Activated CD4-positive, alpha-beta T cell treated with anti-CD3 and anti-CD28 coated beads for 24 hours (primary cell): ENCODE measurements at regions not wholly inside any gene's neighbourhood (a gene's known extent, or its start where the extent isn't known, plus 50 kb on each side); places are given as distances from the start of the nearest gene placed in this dataset.

Experiments
- DNase-seq, 2 donors: peaks; one replicate each; pipeline ENCODE4 v3.0.0-alpha.2; 2020; ENCODE audit warnings: low read depth in 2 of 2

DNA sequence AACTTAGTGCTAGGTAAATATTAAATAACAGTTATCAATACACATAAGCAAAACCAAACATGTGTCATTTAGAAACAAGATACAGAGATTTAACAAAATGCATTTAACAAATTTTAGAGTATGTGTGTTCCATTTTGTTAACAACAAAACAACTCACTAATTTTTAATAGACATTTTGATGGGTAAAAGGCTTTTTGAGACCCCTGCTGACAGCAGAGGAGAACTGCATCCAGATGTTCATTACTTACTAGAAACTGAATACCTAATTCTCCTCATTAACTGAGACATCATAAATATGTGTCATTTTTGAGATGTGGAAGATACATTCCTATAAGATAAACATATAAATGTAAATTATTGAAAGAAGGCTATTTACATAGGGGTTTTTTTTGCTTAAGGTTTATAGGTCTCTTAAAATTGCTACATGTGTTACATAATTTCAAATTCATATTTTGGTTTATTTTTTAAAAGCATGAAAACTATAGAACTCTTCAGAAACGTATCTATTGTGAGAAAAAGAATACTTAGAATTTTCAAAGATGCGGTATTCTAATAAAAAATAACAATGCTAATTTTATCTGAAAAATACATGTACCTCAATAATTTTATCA, 1009.8 kb downstream of the TUSC7 start:
- DNase-seq: no peak

DNA sequence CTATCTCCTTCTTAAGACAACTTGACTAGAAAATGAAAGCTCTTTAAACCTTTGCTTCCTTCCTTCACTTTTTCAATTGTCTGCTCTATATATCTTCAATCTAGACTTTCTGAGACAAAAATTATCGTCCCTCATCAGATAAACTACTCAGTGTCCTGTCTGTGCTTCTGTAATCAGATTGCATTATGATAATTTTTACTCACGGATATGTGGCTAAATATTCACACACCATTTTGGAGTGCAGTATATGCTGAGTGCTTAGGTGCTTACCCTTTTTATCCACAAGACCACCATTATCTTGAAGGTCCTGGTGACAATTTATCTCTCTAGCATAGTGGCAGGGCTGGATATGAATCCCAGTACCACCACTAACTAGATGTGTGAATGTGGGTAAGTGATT, 1012.3 kb downstream of the TUSC7 start:
- no peak for DNase-seq

DNA sequence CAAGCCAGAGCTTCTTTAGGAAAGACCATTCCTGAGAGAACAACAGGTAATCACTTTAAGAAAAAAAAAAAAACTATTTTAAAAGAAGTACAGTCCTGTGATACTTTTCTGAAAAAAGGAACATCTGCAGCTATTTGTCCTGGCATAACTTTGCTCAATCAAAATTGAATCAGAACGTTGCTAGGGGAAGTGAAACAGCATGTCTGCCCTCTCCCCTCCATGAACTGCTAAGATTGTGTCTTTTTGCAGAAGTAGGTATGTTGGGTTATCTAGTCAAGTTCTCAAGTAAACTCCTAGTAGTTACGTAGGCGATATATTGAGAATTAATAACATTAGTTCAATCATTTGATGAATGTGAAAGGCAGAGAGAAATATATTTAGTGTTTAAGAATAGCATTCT, 1013.3 kb downstream of the TUSC7 start:
- no peak for DNase-seq

DNA sequence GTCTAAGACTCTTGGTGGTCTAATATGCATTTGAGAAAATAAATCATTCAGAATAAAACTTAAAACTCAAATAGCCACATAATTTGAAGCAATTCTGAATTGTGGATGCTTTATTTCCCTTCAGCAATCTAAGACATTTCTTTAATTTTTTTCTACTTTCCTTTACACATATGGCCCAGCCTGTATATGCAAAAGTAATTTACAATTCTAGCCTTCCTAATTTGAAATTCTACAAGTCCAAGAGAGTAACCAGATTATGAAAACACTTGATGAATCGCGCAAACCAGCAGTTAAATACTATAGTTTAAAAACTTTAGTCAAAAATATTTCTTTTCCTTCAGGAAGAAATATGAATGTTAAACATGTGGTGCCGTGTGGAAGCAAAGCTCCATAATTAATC, 1014.2 kb downstream of the TUSC7 start:
- DNase-seq: no peak

DNA sequence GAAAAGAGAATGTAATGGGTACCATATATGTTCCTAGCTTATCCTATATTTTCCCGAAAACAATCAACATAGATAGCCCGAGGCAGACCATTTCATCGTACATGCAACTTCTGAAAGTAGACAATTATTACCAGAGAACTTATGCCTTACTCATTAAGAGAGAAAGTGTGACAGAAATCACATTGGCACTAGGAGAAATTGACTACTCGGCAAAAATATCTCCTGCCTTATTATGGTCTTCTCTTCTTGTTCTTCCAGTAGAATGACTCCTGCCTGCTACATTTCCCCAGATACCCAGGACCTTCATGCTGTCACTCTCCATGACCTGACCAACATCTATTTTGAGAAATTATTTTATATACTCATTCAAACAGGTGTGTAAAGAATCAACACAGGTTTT, 1015.7 kb downstream of the TUSC7 start:
- no peak for DNase-seq

DNA sequence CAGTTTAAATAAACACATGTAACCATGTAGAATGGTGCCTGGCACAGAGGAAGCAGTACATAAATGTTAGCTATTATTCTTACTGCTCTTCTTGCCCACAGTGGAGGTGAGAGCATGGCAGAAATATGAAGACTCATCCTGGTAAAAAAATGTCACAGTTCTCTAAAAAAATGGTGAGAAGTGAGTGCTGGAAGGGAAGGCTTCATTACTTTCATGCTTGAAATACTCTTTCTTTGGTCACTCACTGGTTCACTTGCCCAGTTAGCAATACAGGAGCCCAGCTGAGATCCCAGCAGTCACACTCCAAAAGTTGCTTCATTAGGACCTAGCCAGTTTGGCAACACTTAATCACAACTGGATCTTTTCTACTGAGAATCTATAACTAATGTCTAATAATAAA, 1017.2 kb downstream of the TUSC7 start:
- no peak for DNase-seq

DNA sequence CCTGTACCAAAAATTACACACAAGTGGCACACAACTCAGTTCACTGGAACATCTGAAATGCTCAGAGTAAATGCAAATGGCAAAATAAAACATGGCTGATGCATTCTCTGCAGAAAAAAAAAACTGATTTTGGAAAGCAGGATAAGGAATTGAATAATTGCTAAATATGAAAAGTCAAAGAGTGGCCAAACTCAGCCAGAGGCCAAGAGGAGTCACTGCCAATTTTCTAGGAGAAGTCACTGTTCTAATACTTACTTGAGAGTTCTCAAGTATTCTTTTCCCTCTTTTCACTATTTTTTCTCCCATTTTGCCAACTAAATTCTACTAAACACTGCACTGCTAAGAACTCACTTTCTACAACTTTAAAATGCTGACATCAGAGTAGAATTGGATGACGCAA, 1018.6 kb downstream of the TUSC7 start:
- no peak for DNase-seq

DNA sequence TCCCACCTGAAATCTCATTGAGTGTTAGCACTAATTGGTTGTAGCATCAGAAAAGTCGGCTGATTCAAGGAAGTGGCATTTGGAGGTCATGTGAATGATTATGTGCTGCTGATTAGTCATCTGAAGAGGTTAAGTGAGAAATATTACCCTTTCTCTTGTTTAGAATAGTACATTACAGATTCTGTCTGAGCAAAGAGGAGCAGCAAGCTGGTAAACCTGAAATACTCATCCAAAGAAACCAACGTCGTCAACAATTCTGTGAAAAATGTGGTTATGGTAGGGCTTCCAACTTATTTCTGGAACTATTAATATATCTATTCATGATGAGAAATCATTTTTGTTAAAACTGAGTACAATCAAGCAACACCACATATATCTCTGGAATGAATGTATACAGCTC, 1024.9 kb downstream of the TUSC7 start:
- DNase-seq: no peak

DNA sequence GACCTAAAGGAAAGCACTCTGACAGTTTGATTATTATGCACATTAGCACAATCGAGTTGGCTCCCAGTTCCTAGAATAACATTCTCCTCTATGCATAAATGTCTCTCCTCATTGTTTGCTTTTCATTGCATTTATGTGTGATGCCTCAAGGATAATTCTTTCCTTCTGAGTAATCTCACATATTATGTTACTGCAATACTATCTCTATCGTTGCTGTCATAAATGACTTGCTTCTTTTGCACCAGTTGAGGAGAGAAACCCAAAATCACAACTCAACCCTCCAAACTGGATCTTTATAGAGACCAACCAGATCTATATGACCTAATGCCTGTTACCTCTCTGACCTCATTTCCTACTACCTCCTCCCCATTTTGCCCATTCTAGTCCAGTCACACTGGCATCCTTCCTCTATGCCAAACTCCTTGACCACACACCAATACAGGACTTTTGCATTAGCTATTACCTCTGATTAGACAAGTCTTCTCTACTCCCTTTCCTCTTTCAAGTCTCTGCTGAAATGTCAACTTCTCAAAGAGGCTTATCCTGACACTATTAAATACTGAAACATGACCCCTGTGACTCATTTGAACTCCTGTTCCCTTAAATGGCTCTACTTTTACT, 1026.0 kb downstream of the TUSC7 start:
- no peak for DNase-seq

DNA sequence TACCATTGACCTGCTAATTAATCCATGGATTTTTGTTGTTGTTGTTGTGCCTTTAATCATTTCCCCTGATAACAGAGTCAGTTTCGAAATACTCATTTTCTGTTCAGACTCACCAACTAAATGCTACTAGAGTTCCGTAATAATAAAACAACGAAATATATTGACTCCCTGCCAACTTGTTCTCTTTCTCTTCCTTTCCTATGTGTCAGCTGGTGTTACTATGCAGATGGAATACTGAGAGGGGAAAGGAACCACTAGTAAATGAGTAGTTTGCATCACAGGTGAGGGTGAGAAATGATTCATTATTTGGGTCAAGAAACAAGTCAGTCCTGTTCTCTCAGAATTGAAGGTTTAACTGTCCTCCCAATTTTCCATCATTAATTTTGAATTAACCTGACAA, 1027.3 kb downstream of the TUSC7 start:
- DNase-seq: no peak

DNA sequence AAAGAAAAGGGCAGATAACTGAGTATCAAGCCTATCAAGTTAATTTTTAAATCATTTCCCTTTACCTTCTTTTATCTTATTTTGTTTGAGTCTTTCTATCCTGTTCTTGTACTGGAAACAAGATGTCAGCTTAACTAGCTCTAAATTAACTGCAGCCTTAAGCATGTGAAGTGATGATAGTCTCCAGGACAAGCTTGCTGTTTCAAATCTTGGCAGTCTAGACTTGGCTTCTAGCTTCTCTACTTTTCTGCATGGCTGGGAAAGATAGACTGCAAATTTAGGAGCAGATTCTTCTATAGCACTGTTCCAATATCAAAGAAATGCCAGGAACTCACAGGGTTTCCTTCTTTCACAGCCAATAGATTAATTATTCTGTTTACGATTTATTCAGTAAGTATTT, 1034.4 kb downstream of the TUSC7 start:
- no peak for DNase-seq

DNA sequence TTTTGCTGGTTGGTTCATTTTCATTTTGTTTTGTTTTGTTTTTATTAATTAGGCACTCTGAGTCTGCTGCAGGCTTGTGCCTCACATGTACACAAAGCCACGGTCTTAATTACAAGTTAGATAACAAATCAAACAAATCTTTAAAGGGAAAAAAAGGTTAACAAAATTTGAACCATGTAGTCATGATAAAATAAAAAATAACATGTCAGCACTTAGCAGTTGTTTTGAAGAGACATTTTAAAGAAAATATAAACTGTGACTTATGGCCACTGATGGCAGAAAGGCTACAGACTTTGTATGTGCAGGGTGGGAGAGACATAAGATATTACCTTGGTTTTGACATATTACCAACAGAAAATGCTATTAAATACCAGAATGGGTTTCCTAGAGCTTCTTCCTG, 1035.4 kb downstream of the TUSC7 start:
- DNase-seq: no peak

DNA sequence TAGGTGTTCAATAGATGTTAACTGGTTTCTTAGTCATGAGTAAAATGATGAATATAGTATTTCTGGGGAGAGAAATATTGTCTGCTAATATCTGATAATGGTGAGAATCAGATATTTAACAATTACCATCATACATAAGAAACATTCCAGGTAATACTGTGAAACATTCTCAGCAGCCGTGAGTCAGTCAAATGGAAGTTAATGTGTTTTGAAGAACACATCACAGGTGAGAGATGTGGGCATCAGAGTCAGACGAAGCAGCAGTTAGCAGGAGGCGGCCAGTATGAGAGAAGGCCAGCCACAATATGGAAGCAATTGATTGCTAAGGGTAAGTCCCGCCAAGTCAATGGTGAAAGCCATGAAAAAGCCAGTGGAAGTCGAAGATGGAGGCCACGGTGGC, 1035.9 kb downstream of the TUSC7 start:
- no peak for DNase-seq

DNA sequence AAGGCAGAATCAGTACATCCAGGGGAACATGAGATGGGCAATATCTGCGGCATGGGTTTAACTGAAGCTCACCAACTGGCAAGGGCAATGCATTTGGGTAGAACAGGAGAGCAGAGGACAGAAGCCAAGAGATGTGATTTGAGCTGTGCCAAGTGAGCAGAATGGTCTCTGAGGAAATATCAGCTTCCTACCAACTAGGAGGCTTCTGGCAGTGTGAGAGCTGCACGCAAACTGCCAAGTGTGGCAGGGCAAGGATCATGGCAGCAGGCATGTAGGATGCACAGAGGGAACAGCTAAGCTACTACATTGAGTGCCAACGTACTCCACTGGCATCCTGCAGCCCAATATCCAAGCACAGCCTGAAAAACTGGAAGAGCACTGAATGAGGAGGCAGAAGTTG, 1036.5 kb downstream of the TUSC7 start:
- DNase-seq: no peak

DNA sequence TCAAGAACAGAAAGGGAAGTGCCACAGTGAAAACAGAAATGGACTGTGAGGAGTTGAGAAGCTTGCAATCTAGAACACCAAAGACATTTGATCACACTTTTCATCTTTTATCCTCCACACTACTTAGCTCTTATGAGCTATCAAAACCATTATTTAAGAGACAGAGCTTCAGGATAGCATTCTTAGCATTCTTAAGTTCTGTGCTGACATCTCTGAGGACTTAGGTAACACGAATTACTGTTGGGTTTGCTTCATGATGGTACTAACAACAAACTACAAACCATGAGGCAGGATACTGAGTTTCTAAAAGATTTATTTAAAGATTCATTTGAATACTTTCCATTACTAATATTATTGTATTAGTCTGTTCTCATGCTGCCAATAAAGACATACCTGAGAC, 1038.6 kb downstream of the TUSC7 start:
- DNase-seq: no peak

DNA sequence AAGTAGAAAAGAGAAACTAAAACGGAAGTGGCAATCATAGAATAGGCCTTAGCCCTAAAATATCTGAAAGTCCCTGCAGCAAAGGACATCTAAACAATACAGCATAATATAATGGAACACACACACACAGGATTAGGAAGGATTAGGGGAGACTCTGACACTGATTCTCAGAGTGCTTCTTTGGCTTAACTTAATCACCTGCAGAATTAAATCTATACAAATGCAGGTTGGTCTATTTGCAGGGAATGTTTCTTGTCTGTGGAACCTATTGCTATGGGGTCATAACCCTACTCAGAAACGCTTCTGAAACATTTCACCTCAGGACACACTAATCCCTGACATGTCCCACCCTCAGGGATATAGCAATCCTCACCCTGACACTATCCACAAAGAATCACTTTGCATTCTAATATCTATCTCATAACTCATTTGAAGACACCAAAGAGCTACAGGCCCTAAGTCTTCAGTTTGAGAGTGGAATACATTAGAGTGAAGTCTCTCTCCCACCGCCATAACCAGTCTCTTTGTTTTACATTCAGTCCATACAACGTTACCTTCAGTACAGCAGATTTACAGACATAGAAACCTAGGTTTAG, 1041.2 kb downstream of the TUSC7 start:
- no peak for DNase-seq

DNA sequence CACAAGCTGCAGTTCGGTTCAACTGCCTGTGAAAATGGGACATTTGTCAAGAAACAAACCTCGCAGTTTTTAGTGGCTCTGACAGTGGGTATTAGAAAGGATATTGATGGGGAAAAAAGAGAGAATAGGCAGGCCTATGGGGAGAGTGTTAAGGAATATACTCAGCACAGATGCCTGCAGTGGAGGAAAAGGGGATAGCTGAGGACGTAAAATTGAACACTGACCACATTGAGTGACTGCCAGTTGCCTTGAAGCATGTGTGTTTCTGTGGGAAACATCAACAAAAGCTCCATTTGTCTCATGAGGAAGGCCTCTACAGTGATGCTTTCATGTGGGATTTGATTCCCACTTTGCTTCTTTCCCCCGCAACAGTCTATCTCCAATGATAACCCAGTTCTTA, 1042.1 kb downstream of the TUSC7 start:
- DNase-seq: no peak

DNA sequence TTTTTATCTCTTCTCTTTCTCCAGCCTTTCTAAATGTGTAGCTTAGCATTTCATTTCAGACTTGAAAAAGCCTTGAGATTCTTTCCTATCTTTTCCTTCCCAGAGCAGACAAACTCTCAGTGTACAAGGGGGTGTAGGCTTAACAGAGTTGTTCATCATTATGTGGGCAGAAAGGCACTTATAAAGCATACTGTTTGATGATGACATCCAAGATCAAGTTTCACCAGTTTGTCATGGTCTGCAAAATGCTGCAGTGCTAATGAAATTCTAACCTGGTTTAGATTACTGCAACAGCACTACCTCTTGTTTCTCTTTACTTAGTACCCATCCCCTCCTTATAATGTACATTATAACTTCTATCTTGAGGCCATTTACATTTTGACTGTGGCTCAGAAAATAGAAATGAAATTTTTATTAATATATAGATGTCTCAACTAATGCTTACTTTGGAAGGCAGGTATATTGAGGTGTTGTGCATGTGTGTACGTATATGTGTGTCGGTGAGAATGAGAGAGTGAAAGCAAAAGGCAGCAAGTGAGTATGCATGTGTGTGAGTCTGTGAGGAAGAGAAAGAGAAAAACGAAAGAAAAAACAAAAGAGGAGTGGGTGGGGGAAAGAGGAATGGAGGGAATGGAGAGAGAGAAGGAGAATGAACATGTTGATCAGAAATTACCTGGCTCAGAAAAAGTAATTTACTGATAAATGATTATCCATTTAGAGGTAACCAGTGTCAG, 1043.6 kb downstream of the TUSC7 start:
- no peak for DNase-seq

DNA sequence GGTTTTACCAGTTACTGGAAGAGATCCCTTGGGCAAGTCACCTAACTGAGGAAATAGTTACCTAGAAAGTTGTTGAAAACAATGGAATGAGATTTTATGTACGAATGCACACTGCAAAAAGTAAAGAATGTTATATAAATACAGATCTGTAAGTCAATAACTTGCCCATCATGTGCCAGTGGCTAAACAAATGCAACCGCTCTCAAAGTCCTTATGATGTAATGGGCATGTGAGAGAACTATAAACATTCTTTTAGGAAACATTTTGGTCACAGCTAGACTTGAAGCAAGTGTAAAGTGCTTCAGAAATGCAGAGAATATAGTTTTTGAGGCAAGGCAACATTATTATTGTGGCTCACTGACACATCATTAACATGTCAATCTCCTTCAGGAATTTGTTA, 1044.5 kb downstream of the TUSC7 start:
- no peak for DNase-seq

DNA sequence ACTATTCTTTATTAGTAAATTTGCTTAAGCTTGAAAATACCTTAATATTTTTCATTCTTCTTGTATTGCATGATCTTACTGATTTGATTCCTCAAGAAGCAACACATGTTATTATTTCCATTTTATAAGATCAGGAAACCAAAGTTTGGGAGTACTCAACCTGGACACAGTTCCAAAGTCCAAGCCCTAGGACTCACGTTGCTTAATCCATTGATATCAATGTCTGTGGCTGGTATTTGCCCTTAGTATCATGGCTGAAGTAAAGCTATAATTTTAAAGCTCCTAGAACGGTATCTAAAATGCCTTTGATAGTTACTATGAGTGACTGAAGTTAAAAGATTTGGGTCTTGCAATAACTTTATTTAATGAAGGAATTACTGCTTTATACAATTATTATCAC, 1045.3 kb downstream of the TUSC7 start:
- no peak for DNase-seq

DNA sequence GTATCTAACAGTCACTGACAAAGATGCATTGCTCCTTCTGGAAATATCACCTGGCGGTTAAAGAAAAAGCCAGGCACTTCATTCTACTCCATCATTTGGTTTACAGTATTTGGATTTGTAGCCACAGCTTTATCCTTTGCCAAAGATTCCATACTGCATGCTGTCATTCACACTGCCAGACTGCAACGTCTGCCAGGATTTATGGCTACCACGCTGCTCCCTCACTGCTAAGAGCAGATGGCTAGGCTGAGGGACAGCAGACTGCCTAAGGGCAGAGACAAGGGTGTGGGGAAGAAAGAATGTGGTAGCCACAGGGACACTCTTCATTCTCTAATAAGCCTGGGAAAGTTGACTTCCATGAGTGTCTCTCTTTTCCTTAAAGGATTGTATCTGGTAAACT, 1047.0 kb downstream of the TUSC7 start:
- no peak for DNase-seq

DNA sequence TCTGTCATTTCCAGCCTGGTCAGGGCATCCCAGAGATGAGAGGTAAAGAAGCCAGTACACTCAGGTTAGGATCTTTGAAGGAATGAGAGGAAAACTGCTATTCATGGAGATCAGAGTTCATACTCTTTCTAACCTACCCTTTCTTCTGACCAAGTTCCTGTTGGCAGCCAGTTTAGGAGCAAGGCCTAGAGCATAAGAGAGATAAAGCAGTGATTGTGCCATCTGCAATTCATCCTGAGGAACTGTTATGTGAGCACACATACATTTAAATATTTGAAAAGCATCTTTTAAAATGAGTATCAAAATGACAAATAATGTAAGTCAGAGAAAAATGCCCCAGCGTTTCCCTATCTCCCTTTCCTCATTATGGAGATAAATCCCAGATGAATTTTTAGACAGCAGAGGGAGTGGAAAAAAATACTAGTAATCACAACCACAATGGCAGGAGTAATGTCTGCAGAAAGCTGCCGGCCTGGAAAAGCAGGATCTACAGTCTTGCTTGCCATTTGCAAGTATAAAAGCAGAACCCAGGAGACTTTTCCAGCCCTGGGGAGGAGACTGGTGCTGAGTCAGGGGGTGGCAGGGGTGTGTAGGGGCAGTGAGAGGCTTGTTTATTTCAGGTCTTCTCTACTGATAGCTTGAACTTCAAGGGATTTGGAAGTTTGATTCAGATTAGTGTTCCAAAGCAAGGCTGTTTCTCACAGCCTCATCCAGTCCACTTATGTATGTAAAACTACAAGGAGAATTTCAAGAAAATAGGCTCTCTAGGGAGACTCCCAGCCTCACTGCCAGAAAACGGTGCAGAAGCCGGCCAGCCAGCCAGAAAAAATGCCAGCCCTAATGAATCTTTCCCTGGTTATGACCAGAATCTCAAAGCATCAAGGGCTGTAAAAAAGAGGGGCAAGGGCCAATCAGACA, 1052.4 kb downstream of the TUSC7 start:
- DNase-seq: no peak
